ENCODE measurements at regions not wholly inside any gene's neighbourhood (a gene's known extent, or its start where the extent isn't known, plus 50 kb on each side); places are given as distances from the start of the nearest gene placed in this dataset.
"Not testable (repeated sequence)": the region's sequence is repeated elsewhere in the genome, so short reads cannot be mapped to it uniquely, and the experiment has no call there.

DNA sequence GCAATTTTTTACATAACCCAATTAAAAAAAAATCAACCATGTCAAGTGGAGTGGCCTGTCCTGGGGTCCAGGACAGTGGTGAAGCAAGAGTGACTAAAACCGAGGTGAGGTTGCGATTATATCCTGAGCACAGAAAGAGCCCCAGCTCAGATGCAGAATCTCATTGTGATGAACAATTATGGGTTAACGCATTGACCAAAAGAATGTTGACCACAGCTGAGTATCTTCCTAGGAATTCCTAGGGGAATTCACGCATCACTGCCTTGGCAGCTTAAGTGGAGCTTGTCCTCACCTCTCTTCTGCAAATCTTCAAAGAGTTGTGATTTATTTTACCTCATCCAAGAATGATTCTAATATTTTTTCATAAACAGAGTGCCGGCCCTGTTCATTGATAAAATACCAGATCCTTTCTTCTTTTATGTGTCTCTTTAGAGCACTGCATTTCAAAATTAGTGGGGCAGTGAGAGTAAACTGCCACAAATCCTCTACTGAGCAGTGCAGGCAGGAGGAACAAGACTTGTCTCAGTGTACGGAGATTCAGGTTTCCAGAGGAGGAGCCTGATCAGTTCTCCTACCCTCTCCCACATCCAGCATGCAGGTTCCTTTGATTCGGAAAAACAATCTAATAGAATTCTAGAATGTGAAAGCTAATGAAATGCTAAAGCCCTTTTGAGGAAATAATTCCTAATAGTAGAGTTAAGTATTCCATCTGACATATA lies 60.1 kb upstream of the ZNF184 start:
- no peak overlapping the region for H3K4me3 ChIP-seq (ENCODE audit: low read depth, low read length)
- H3K79me2 ChIP-seq (ENCODE audit: control insufficient read depth, insufficient read depth, low read length, unreplicated experiment), result no peaks in the 10 kb centered on the region
- H3K4me1 ChIP-seq (ENCODE audit: control insufficient read depth, insufficient read depth, low read length, unreplicated experiment), result peaks cover 5% of the 10 kb centered on the region
- H3K36me3 ChIP-seq (ENCODE audit: insufficient read depth, low read length), result no peaks in the 10 kb centered on the region
- no peak overlapping the region for H2AFZ ChIP-seq (ENCODE audit: low read length, unreplicated experiment)
- H3K27ac ChIP-seq (ENCODE audit: low read depth, low read length), result no peak overlapping the region
- peaks cover 76% of the 10 kb centered on the region for H3K27me3 ChIP-seq (ENCODE audit: insufficient read depth, low read length)

DNA sequence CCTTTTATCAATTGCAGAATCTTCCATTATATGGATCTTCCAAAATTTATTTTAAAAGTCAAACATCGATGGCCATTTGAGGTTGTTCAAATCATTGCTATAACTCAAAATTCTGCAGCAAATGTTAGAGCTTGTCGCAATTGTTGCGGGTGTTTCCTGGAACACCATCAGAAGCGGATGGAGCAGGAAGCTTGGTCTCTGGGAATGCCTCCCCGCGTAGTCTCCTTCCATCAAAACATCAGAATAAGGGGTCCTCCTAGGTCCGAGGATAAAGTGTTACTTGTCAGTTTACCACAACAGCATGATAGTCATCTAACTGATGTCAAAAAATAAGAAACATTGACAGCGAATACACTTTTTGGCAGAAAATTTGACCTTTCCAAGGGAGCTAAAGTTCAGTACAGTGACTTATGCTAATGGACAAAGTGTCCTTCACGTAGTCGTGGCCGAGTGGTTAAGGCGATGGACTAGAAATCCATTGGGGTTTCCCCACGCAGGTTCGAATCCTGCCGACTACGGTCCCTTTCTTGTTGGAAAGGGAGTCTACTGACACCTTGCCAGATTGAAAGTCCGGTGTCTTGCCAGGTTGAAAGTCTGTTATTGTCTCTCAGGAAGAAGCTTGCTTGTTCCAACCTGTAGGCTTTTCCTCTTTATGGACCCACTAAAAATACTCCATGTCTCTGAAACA lies 59.0 kb upstream of the ZNF184 start:
- no peaks in the 10 kb centered on the region for H3K36me3 ChIP-seq (ENCODE audit: insufficient read depth, low read length)
- H2AFZ ChIP-seq (ENCODE audit: low read length, unreplicated experiment), result no peak overlapping the region
- H3K27me3 ChIP-seq (ENCODE audit: insufficient read depth, low read length), result peaks cover 70% of the 10 kb centered on the region
- H3K4me1 ChIP-seq (ENCODE audit: control insufficient read depth, insufficient read depth, low read length, unreplicated experiment), result peaks cover 5% of the 10 kb centered on the region
- H3K79me2 ChIP-seq (ENCODE audit: control insufficient read depth, insufficient read depth, low read length, unreplicated experiment), result no peaks in the 10 kb centered on the region
- no peak overlapping the region for H3K4me3 ChIP-seq (ENCODE audit: low read depth, low read length)
- no peak overlapping the region for H3K27ac ChIP-seq (ENCODE audit: low read depth, low read length)

DNA sequence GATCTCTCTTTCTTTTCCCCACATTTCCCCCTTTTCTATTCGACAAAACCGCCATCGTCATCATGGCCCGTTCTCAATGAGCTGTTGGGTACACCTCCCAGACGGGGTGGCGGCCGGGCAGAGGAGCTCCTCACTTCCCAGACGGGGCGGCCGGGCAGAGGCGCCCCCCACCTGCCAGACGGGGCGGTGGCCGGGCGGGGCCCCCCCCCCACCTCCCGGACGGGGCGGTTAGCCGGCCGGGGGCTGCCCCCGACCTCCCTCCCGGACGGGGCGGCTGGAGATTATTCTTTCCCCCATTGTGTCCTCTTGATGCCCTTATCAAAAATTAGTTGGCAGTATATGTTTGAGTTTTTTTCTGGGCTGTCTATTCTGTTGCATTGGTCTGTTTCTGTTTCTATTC lies 56.9 kb upstream of the ZNF184 start:
- not testable (repeated sequence) for H3K79me2 ChIP-seq (ENCODE audit: control insufficient read depth, insufficient read depth, low read length, unreplicated experiment); H3K27ac ChIP-seq (ENCODE audit: low read depth, low read length); H3K4me1 ChIP-seq (ENCODE audit: control insufficient read depth, insufficient read depth, low read length, unreplicated experiment); H2AFZ ChIP-seq (ENCODE audit: low read length, unreplicated experiment); H3K36me3 ChIP-seq (ENCODE audit: insufficient read depth, low read length); H3K4me3 ChIP-seq (ENCODE audit: low read depth, low read length)
- peaks cover 54% of the 10 kb centered on the region for H3K27me3 ChIP-seq (ENCODE audit: insufficient read depth, low read length)

DNA sequence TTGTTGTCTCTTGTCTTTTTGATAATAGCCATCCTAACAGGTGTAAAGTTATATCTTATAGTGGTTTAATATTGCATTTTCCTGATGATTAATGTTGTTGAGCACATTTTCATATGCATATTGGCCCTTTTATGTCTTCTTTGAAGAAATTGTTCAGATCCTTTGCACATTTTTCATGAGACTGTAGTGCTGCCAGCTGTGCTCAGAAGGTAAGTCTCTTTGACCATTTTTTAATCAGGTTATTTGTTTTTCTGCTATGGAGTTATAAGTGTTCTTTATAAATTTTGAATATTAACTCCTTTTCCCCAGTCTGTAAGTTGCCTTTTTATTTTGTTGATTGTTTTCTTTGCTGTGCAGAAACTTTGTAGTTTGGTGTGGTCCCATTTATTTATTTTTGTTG lies 55.8 kb upstream of the ZNF184 start:
- Histone ChIP-seq H2AFZ (ENCODE audit: low read length, unreplicated experiment) (no peak overlapping the region), H3K4me1 (ENCODE audit: control insufficient read depth, insufficient read depth, low read length, unreplicated experiment) (peaks cover 5% of the 10 kb centered on the region), H3K79me2 (ENCODE audit: control insufficient read depth, insufficient read depth, low read length, unreplicated experiment) (no peaks in the 10 kb centered on the region), H3K4me3 (ENCODE audit: low read depth, low read length) (no peak overlapping the region), H3K27me3 (ENCODE audit: insufficient read depth, low read length) (peaks cover 43% of the 10 kb centered on the region), H3K27ac (ENCODE audit: low read depth, low read length) (no peak overlapping the region), H3K36me3 (ENCODE audit: insufficient read depth, low read length) (no peaks in the 10 kb centered on the region)
